HepG2 (cell line): ENCODE measurements at regions not wholly inside any gene's neighbourhood (a gene's known extent, or its start where the extent isn't known, plus 50 kb on each side); places are given as distances from the start of the nearest gene placed in this dataset.

Experiments used
- CHCHD3 ChIP-seq: sonication (generic); formaldehyde crosslinking; IDR thresholded peaks from 2 replicates; pipeline ENCODE4 v1.8.0; 2022; ENCODE audit warnings: mild to moderate bottlenecking, missing genetic modification reagents, moderate library complexity
- CHD2 ChIP-seq: IDR thresholded peaks from 2 replicates; pipeline ENCODE4 v1.6.1; 2011; ENCODE audit warnings: low read depth, low read length, improper control_type of control experiment
- CTCF ChIP-seq: sonication (generic); formaldehyde crosslinking; IDR thresholded peaks from 2 replicates; pipeline ENCODE4 v1.5.0; 2020; ENCODE audit warnings: mild to moderate bottlenecking, missing genetic modification reagents, moderate library complexity
- HOXA7 ChIP-seq: sonication (generic); formaldehyde crosslinking; IDR thresholded peaks from 2 replicates; pipeline ENCODE4 v1.8.1; 2022; ENCODE audit warnings: mild to moderate bottlenecking, missing genetic modification reagents, moderate library complexity
- NFIC ChIP-seq: IDR thresholded peaks from 2 replicates; pipeline ENCODE4 v1.6.1; 2012; ENCODE audit warnings: mild to moderate bottlenecking, low read length, inconsistent platforms
- POLR2G ChIP-seq: fragments of 200-400 bp; formaldehyde crosslinking; IDR thresholded peaks from 2 replicates; pipeline ENCODE4 v1.6.1; 2018; ENCODE audit warnings: mild to moderate bottlenecking, low read depth, low read length, moderate library complexity
- TAF1 ChIP-seq: sonication (generic); formaldehyde crosslinking; IDR thresholded peaks from 2 replicates; pipeline ENCODE4 v1.4.0; 2020; ENCODE audit warnings: missing genetic modification reagents
- ZBTB2 ChIP-seq: sonication (generic); formaldehyde crosslinking; IDR thresholded peaks from 2 replicates; pipeline ENCODE4 v1.8.0; 2022; ENCODE audit warnings: low read depth, missing genetic modification reagents
- ZNF513 ChIP-seq: sonication (generic); formaldehyde crosslinking; conservative IDR thresholded peaks from 2 replicates; pipeline ENCODE4 v1.5.0; 2020; ENCODE audit warnings: missing genetic modification reagents
- ZNF530 ChIP-seq: sonication (generic); formaldehyde crosslinking; IDR thresholded peaks from 2 replicates; pipeline ENCODE4 v1.5.0; 2020; ENCODE audit warnings: low read depth, mild to moderate bottlenecking, missing genetic modification reagents
- ZNF598 ChIP-seq: sonication (generic); formaldehyde crosslinking; IDR thresholded peaks from 2 replicates; pipeline ENCODE4 v1.5.1; 2020; ENCODE audit warnings: mild to moderate bottlenecking, missing genetic modification reagents, borderline replicate concordance
- ZSCAN29 ChIP-seq: sonication (generic); formaldehyde crosslinking; conservative IDR thresholded peaks from 2 replicates; pipeline ENCODE4 v1.4.0; 2020; ENCODE audit warnings: mild to moderate bottlenecking, missing genetic modification reagents

- no peak for TF ChIP-seq CHD2
- TF ChIP-seq TAF1 (CRISPR knock-in tag), result no peak
- no peak for TF ChIP-seq POLR2G
- no peak for TF ChIP-seq ZNF513
- no peak for TF ChIP-seq ZNF598 (CRISPR knock-in tag)
- TF ChIP-seq ZBTB2 (CRISPR knock-in tag), result no peak
- no peak for TF ChIP-seq ZSCAN29 (CRISPR knock-in tag)
- TF ChIP-seq HOXA7 (CRISPR knock-in tag), result no peak
- TF ChIP-seq NFIC, result no peak
- TF ChIP-seq ZNF530, result no peak
- no peak for TF ChIP-seq CHCHD3 (CRISPR knock-in tag)
- TF ChIP-seq CTCF (CRISPR knock-in tag), result no peak
Measured at GRCh38 chr12:28958553-28959195, 190.4 kb upstream of the FAR2 start.
